22Rv1 (cell line): ENCODE measurements at regions not wholly inside any gene's neighbourhood (a gene's known extent, or its start where the extent isn't known, plus 50 kb on each side); places are given as distances from the start of the nearest gene placed in this dataset.

Experiments used
- H3K27ac ChIP-seq: fragments of 450-650 bp; 2 replicates; pipeline ENCODE4 v1.5.1; 2017
- ZFX ChIP-seq: fragments of 450-650 bp; IDR thresholded peaks from 2 replicates; pipeline ENCODE4 v1.6.1; 2017; ENCODE audit warnings: antibody characterized with exemption, borderline replicate concordance
- TF ChIP-seq, protein P1 (sequence below): fragments of 450-650 bp; IDR thresholded peaks from 2 replicates; pipeline ENCODE4 v1.5.1; 2017; ENCODE audit warnings: mild to moderate bottlenecking

DNA sequence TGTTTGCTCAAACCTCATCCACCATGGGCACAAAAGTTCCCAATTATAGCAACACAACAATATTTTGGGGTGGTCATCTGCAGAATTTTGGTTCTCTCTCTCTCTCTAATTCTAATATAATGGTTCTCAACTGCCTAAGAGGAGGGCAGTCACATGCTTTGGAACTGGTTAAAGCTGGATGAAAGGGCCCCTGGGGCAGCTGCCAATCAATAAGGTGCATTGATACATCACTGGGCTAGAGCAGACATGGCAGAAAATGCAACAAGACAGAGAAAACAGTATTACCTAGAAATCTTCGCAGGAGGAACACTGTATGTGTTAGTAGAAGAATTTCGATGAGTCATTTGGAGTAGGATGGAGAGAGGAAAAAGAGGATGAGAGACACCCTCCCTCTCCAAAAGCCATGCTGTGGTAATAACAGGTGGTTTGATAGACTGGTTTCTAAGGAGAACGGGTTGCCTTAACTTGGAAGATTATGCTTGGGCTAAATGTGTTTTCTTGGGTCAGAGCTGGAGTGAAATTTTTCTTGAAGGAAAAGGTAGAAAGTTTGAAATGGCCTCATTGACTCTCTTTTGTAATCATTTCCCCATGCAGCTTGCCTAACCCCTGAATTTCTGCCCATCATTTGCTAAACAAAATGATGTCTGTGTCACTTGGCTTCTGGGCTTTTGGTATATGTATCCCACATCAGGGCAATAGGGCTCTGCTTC is 67.1 kb upstream of the HIF1A start:
- H3K27ac ChIP-seq, result no peak overlapping the region
- TF ChIP-seq, protein P1, sequence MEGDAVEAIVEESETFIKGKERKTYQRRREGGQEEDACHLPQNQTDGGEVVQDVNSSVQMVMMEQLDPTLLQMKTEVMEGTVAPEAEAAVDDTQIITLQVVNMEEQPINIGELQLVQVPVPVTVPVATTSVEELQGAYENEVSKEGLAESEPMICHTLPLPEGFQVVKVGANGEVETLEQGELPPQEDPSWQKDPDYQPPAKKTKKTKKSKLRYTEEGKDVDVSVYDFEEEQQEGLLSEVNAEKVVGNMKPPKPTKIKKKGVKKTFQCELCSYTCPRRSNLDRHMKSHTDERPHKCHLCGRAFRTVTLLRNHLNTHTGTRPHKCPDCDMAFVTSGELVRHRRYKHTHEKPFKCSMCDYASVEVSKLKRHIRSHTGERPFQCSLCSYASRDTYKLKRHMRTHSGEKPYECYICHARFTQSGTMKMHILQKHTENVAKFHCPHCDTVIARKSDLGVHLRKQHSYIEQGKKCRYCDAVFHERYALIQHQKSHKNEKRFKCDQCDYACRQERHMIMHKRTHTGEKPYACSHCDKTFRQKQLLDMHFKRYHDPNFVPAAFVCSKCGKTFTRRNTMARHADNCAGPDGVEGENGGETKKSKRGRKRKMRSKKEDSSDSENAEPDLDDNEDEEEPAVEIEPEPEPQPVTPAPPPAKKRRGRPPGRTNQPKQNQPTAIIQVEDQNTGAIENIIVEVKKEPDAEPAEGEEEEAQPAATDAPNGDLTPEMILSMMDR, result no peak
- TF ChIP-seq ZFX, result no peak

DNA sequence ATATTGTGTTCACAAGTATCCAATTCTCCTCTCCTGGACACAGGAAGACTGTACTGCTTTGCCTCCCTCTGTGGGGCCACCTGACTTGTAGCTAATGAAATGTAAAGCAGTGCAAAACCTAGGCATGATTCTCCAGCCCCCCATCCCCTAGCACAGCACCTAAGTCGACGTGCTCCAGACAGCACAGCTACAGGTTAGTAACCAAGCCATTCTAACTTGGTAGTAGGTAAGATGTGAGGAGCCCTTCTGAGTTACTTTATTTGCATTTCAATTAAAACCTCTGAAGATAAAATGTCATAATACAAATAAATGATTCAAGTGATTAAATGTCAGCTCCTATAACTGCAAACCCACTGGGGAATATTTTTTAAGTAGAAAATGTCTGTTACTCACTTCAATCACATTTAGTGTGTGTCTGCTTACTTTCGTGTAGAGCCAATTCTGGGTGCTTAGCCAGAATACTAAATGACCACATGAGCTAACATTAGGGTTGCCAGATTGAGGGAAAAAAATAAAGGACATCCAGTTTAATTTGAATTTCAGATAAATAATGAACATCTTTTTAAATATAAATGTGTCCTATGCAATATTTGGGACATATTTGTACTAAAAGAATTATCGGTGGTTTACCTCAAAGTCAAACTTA is 64.8 kb upstream of the HIF1A start:
- peak overlapping the region; percentile 85 for H3K27ac ChIP-seq
- TF ChIP-seq, protein P1, result no peak
- no peak for TF ChIP-seq ZFX

DNA sequence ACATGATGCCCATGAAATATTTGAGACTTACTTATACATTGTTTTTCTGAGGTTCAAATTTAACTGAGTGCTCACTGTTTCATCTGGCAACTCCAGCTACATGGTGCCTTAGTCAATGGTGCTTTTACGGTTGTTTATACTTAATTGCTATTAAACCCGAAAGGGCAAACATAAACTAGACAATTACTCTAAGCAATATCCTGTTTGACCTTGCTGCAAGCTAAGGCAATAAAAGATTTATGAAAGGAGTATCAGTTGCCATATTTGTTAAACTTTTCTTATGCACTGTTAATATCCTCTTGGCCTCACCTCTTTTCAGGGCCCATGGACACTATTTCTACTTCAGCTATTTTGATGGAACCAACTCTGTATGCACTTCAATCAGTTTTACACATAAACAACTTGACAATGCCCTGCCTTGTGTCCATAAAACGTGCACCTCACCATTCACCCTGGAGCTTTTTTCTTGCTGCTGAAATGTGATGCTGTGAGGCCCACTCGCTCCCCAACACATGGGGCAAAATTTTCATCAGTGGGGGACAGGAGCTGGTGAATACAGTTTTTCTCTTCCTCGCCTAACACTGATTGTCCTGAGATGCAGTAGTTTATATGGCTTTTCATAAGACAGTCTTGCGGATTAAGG is 64.1 kb upstream of the HIF1A start:
- H3K27ac ChIP-seq, result peak overlapping the region; percentile 85
- TF ChIP-seq ZFX, result no peak
- TF ChIP-seq, protein P1, result no peak

DNA sequence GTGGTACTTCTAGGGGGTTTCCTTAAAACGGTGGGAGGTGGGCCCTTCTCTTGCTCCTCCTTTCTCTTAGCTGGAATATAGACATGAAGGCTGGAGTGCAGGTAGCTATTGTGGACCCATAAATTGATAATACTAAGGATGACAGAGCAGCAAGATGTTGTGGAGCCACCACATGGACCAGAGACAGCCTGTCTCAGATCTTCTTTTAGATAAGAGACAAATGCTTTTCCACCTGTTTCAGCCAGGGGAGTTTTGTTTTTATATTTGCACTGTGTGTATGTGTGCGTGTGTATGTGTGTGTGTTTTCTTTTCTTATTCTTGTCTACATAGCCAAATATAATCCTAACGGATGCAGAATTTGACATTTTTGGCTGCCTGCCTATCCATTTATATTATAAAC is 62.9 kb upstream of the HIF1A start:
- H3K27ac ChIP-seq, result peak overlapping the region; percentile 85
- TF ChIP-seq ZFX, result no peak
- TF ChIP-seq, protein P1, result no peak

DNA sequence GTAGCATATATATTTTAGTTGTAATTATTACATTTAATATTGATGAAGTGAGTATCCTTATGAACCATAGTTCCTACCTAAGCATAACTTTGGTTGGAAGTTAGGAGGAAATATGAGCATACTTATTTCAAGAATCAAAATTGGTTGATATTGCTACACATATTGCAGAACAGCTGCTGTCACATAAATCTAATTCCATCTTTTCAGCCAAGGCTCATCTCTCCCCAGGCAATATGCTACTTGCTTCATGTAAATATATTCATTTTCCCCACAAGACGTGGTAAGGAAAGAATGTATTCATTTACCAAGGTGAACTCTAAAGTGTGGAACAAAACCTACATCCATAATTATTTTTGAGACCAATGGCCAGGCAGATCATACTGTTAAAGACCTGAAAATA is 62.5 kb upstream of the HIF1A start:
- peak overlapping the region; percentile 85 for H3K27ac ChIP-seq
- TF ChIP-seq, protein P1, result no peak
- no peak for TF ChIP-seq ZFX

DNA sequence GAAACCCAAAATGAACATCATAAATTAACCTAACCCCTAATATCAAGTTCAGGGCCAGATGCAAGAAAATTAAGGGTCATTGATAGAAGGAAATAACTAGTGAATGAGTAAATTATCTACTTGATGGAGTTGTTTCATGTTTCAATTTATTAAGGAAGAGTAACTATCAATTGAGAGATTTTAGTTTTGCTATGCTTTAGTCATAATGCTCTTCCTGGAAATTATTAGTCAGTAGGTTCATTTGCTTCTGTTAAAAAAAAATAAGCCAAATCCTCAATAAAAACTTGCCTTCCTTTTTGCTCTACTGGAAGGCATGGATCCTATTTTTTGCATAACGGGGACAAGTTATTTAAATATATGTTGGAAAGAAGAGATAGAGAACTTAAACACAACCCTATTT is 59.0 kb upstream of the HIF1A start:
- no peak overlapping the region for H3K27ac ChIP-seq
- no peak for TF ChIP-seq ZFX
- TF ChIP-seq, protein P1, result no peak

DNA sequence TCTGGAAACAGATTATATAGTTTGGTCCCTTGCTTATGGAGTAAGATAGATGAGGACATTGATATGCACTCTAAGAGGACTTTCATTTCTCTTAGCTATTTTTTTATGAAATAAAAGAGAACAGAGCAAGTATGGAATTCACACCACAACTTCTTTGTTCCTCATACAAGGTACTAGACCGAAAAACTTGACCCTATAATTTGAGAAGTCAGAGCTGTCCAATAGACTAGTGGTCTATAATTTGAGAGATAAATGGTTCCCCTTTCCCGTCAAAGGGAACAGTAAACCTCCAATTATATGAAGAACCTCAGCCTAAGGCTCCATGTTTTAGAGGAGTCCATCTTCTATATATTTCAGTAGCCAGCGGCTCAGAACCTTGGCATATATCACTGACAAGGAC is 58.5 kb upstream of the HIF1A start:
- TF ChIP-seq, protein P1, result no peak
- TF ChIP-seq ZFX, result no peak
- no peak overlapping the region for H3K27ac ChIP-seq
